ENCODE measurements at regions not wholly inside any gene's neighbourhood (a gene's known extent, or its start where the extent isn't known, plus 50 kb on each side); places are given as distances from the start of the nearest gene placed in this dataset.

GRCh38 chr9:73074176-73074708, 77.4 kb upstream of the ANXA1 start:
- H3K9me3 Mint-ChIP-seq (ENCODE audit: unreplicated experiment), result no peaks in the 10 kb centered on the region
- Histone ChIP-seq H3K36me3 (ENCODE audit: control insufficient read depth, insufficient read depth, low read length) (no peaks in the 10 kb centered on the region), H3K9me3 (no peaks in the 10 kb centered on the region), H3K27me3 (replicated peaks; ENCODE audit: control insufficient read depth, insufficient read depth, low read length) (no peaks in the 10 kb centered on the region), H3K4me3 (ENCODE audit: low read depth, low read length) (no peak overlapping the region), H3K4me1 (no peaks in the 10 kb centered on the region)
- TF ChIP-seq, protein P1, sequence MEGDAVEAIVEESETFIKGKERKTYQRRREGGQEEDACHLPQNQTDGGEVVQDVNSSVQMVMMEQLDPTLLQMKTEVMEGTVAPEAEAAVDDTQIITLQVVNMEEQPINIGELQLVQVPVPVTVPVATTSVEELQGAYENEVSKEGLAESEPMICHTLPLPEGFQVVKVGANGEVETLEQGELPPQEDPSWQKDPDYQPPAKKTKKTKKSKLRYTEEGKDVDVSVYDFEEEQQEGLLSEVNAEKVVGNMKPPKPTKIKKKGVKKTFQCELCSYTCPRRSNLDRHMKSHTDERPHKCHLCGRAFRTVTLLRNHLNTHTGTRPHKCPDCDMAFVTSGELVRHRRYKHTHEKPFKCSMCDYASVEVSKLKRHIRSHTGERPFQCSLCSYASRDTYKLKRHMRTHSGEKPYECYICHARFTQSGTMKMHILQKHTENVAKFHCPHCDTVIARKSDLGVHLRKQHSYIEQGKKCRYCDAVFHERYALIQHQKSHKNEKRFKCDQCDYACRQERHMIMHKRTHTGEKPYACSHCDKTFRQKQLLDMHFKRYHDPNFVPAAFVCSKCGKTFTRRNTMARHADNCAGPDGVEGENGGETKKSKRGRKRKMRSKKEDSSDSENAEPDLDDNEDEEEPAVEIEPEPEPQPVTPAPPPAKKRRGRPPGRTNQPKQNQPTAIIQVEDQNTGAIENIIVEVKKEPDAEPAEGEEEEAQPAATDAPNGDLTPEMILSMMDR (IDR thresholded peaks at IDR 0.05; ENCODE audit: insufficient read depth in 1 of 2, low read depth in 1 of 2, low read length in 1 of 2, severe bottlenecking in 1 of 2, unreplicated experiment in 1 of 2), result no peak
- no peaks in the 10 kb centered on the region for H3K36me3 Mint-ChIP-seq (ENCODE audit: insufficient read depth, unreplicated experiment)
- CTCF ChIA-PET, result no interaction called here
- no peak overlapping the region for H3K4me3 Mint-ChIP-seq (ENCODE audit: unreplicated experiment)
- H3K4me1 Mint-ChIP-seq (ENCODE audit: low read depth, unreplicated experiment), result no peaks in the 10 kb centered on the region
- no peak for DNase-seq
- no peaks in the 10 kb centered on the region for H3K27me3 Mint-ChIP-seq (ENCODE audit: insufficient read depth, unreplicated experiment)
- no TSS peak for BruUV-seq (replicated peaks)
- intact Hi-C loops (cut with micrococcal nuclease; ENCODE audit: unreplicated experiment), result no loop called here
- POLR2A ChIA-PET, result no interaction called here
- H3K27ac Mint-ChIP-seq (ENCODE audit: unreplicated experiment), result no peak overlapping the region

DNA sequence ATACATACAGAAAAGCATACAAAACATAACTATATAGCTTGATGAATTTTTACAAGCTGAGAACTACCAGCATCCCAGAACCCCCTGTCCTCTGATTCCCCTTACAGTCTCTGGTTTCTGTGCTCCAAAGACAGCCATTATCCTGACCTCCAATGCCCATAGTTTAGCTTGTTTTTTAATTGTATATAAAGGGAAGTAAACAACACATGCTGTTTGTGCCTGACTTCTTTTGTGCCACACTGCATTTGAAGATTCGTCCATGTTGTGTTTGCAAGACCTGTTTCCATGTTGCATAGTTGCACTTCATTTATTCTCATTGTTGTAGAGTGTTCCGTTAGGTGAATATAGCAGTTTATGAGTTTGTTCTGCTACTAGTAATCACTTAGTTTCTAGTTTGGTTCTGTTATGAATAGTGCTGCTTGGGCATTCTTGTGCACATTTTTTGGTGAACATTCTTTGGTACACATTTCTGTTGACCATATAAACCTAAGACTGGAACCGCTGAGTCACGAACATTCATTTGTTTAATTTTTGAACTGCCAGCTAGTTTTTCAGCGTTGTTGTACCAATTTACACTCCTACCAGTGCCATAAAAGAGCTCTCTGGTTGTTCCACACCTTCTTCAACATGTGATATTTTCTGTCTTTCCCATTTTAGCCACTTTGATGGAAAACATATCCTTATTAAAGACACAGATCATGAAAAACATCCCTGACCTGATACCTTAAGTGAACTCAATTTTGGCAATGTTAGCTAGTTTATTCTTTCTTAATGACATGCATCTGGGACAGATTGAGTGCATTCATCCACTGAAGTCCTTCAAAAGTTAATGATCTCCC, 78.1 kb upstream of the ANXA1 start:
- ChIA-PET CTCF (no interaction called here), POLR2A (no interaction called here)
- Histone ChIP-seq H3K4me3 (ENCODE audit: low read depth, low read length) (no peak overlapping the region), H3K9me3 (no peaks in the 10 kb centered on the region), H3K36me3 (ENCODE audit: control insufficient read depth, insufficient read depth, low read length) (no peaks in the 10 kb centered on the region), H3K4me1 (no peaks in the 10 kb centered on the region), H3K27me3 (replicated peaks; ENCODE audit: control insufficient read depth, insufficient read depth, low read length) (no peaks in the 10 kb centered on the region)
- Mint-ChIP-seq H3K27me3 (ENCODE audit: insufficient read depth, unreplicated experiment) (no peaks in the 10 kb centered on the region), H3K27ac (ENCODE audit: unreplicated experiment) (no peak overlapping the region), H3K4me3 (ENCODE audit: unreplicated experiment) (no peak overlapping the region), H3K36me3 (ENCODE audit: insufficient read depth, unreplicated experiment) (no peaks in the 10 kb centered on the region), H3K9me3 (ENCODE audit: unreplicated experiment) (no peaks in the 10 kb centered on the region), H3K4me1 (ENCODE audit: low read depth, unreplicated experiment) (no peaks in the 10 kb centered on the region)
- BruUV-seq (replicated peaks), result no TSS peak
- TF ChIP-seq, protein P1 (IDR thresholded peaks at IDR 0.05; ENCODE audit: insufficient read depth in 1 of 2, low read depth in 1 of 2, low read length in 1 of 2, severe bottlenecking in 1 of 2, unreplicated experiment in 1 of 2), result no peak
- intact Hi-C loops (cut with micrococcal nuclease; ENCODE audit: unreplicated experiment), result no loop called here
- no peak for DNase-seq

GRCh38 chr9:73067074-73067473, 84.6 kb upstream of the ANXA1 start:
- H3K27me3 Mint-ChIP-seq (ENCODE audit: insufficient read depth, unreplicated experiment), result no peaks in the 10 kb centered on the region
- CTCF ChIA-PET, result no interaction called here
- H3K36me3 ChIP-seq (ENCODE audit: control insufficient read depth, insufficient read depth, low read length), result no peaks in the 10 kb centered on the region
- H3K27me3 ChIP-seq (replicated peaks; ENCODE audit: control insufficient read depth, insufficient read depth, low read length), result no peaks in the 10 kb centered on the region
- TF ChIP-seq, protein P1 (IDR thresholded peaks at IDR 0.05; ENCODE audit: insufficient read depth in 1 of 2, low read depth in 1 of 2, low read length in 1 of 2, severe bottlenecking in 1 of 2, unreplicated experiment in 1 of 2), result no peak
- no TSS peak for BruUV-seq (replicated peaks)
- no peaks in the 10 kb centered on the region for H3K9me3 Mint-ChIP-seq (ENCODE audit: unreplicated experiment)
- no peak overlapping the region for H3K4me3 ChIP-seq (ENCODE audit: low read depth, low read length)
- no peaks in the 10 kb centered on the region for H3K36me3 Mint-ChIP-seq (ENCODE audit: insufficient read depth, unreplicated experiment)
- intact Hi-C loops (cut with micrococcal nuclease; ENCODE audit: unreplicated experiment), result no loop called here
- no peak overlapping the region for H3K4me3 Mint-ChIP-seq (ENCODE audit: unreplicated experiment)
- POLR2A ChIA-PET, result interaction anchor here (0.6 kb wide), 1 partner anchor 716 kb away, joined by 4 read pairs; no protein-coding TSS in a partner anchor
- H3K4me1 ChIP-seq, result no peaks in the 10 kb centered on the region
- no peaks in the 10 kb centered on the region for H3K9me3 ChIP-seq
- H3K27ac Mint-ChIP-seq (ENCODE audit: unreplicated experiment), result no peak overlapping the region
- H3K4me1 Mint-ChIP-seq (ENCODE audit: low read depth, unreplicated experiment), result no peaks in the 10 kb centered on the region
- peak in 1 of 2 experiments; percentile 0 for DNase-seq

Measured in Caco-2 (cell line).